ENCODE measurements at regions not wholly inside any gene's neighbourhood (a gene's known extent, or its start where the extent isn't known, plus 50 kb on each side); places are given as distances from the start of the nearest gene placed in this dataset.

DNA sequence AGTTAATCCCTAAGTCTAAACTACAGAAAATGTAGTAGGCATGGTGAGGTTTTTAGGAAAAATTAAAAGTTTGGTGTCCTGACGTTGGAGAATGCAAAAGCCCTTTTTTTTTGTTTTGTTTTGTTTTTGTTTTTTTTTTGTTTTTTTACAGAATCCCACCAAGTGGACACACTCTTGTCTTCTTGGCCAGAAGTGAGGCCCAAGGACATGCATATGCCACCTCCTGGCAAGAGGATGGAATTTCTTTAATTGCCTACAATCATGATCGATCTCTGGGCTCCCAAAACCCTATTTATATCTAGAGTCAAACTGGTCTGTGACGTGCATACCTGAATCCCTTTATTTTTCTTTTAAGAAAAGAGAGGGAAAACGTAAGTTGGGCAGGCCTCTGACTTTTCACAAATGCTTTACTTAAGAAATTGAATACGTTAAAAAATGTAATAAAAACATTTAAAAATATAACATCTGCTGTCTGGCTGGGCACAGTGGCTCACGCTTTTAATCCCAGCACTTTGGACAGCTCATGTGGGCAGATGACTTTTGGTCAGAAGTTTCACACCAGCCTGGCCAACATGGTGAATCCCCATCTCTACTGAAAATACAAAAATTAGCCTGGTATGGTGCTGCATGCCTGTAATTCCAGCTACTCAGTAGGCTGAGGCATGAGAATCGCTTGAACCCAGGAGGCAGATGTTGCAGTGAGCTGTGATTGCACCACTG is 502.7 kb downstream of the CBLN2 start:
- no peaks in the 10 kb centered on the region for H3K36me3 ChIP-seq (replicated peaks in 1 of 2; ENCODE audit: control insufficient read depth in 1 of 2, insufficient read depth in 2 of 2, low read length in 2 of 2)
- WGBS (ENCODE audit: insufficient coverage): 88% methylated on average over 1 of the region's 7 CpGs
- H3K27ac Mint-ChIP-seq: no peak overlapping the region

DNA sequence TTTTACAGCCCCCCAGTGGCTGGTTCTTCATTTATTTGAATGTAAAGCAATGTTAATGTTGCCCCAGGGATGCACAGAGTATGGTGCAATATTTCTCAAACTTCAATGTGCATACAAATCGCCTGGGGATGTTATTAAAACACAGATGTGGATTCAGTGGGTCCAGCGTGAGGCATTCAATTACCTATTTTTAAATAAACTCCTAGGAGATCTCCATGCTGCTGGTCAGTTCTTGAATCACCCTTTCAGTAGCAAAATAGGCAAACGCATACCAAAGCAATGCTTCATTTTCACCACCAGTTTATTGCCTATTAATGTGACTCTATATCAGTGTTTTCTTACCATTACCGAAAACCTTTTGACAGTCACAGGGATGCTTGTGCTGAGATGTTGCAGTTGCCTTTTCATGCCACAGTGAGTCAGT is 530.7 kb downstream of the CBLN2 start:
- no peak for TF ChIP-seq CTCF (IDR thresholded peaks at IDR 0.05)
- Histone ChIP-seq H3K4me1 (ENCODE audit: control insufficient read depth in 1 of 2, insufficient read depth in 2 of 2, low read length in 2 of 2) (no peaks in the 10 kb centered on the region), H3K36me3 (replicated peaks in 1 of 2; ENCODE audit: control insufficient read depth in 1 of 2, insufficient read depth in 2 of 2, low read length in 2 of 2) (no peaks in the 10 kb centered on the region), H3K27ac (ENCODE audit: low read depth in 1 of 2, low read length in 2 of 2) (no peak overlapping the region), H3K4me3 (replicated peaks in 1 of 3; ENCODE audit: low read depth in 2 of 3, low read length in 3 of 3) (no peak overlapping the region), H3K9me3 (replicated peaks in 1 of 2; ENCODE audit: control insufficient read depth in 1 of 2, insufficient read depth in 1 of 2, low read length in 2 of 2) (no peaks in the 10 kb centered on the region), H2AFZ (ENCODE audit: insufficient read depth, low read depth, low read length, poor library complexity, severe bottlenecking) (no peak overlapping the region), H3K4me2 (replicated peaks; ENCODE audit: extremely low read depth, low read length, poor library complexity, severe bottlenecking) (no peak overlapping the region), H4K20me1 (ENCODE audit: insufficient read depth, low read length) (no peaks in the 10 kb centered on the region), H3K79me2 (ENCODE audit: insufficient read depth, low read length) (no peaks in the 10 kb centered on the region), H3K9ac (ENCODE audit: insufficient read depth, low read length, poor library complexity, severe bottlenecking) (no peak overlapping the region), H3K27me3 (ENCODE audit: control insufficient read depth in 2 of 2, insufficient read depth in 2 of 2, low read length in 2 of 2) (no peaks in the 10 kb centered on the region)
- Mint-ChIP-seq H3K9me3 (peaks cover 0 to 6% (median 0%) of the 10 kb centered on the region in 7 donors), H3K27me3 (ENCODE audit: low read depth in 3 of 3) (no peaks in the 10 kb centered on the region), H3K36me3 (no peaks in the 10 kb centered on the region), H3K4me3 (no peak overlapping the region), H3K27ac (no peak overlapping the region), H3K4me1 (no peaks in the 10 kb centered on the region)
- intact Hi-C loops (cut with micrococcal nuclease): no loop called here
- 73% methylated on average over 2 of the region's 4 CpGs for WGBS (ENCODE audit: insufficient coverage)
- DNase-seq: no peak

More for the DNA sequence above, 502.7 kb downstream of the CBLN2 start:
- Mint-ChIP-seq H3K9me3 (no peaks in the 10 kb centered on the region), H3K4me1 (no peaks in the 10 kb centered on the region), H3K4me3 (no peak overlapping the region), H3K27me3 (ENCODE audit: low read depth in 3 of 3) (no peaks in the 10 kb centered on the region), H3K36me3 (no peaks in the 10 kb centered on the region)
- Histone ChIP-seq H3K27me3 (ENCODE audit: control insufficient read depth in 2 of 2, insufficient read depth in 2 of 2, low read length in 2 of 2) (no peaks in the 10 kb centered on the region), H3K9ac (ENCODE audit: insufficient read depth, low read length, poor library complexity, severe bottlenecking) (no peak overlapping the region), H4K20me1 (ENCODE audit: insufficient read depth, low read length) (no peaks in the 10 kb centered on the region), H2AFZ (ENCODE audit: insufficient read depth, low read depth, low read length, poor library complexity, severe bottlenecking) (no peak overlapping the region), H3K4me1 (ENCODE audit: control insufficient read depth in 1 of 2, insufficient read depth in 2 of 2, low read length in 2 of 2) (no peaks in the 10 kb centered on the region), H3K79me2 (ENCODE audit: insufficient read depth, low read length) (no peaks in the 10 kb centered on the region), H3K4me2 (replicated peaks; ENCODE audit: extremely low read depth, low read length, poor library complexity, severe bottlenecking) (no peak overlapping the region), H3K27ac (ENCODE audit: low read depth in 1 of 2, low read length in 2 of 2) (no peak overlapping the region), H3K4me3 (replicated peaks in 1 of 3; ENCODE audit: low read depth in 2 of 3, low read length in 3 of 3) (no peak overlapping the region), H3K9me3 (replicated peaks in 1 of 2; ENCODE audit: control insufficient read depth in 1 of 2, insufficient read depth in 1 of 2, low read length in 2 of 2) (no peaks in the 10 kb centered on the region)
- no peak for DNase-seq
- intact Hi-C loops (cut with micrococcal nuclease): no loop called here
- TF ChIP-seq CTCF (IDR thresholded peaks at IDR 0.05): no peak

Measured in CD14-positive monocyte (primary cell).